Panc1 (cell line): ENCODE measurements at regions not wholly inside any gene's neighbourhood (a gene's known extent, or its start where the extent isn't known, plus 50 kb on each side); places are given as distances from the start of the nearest gene placed in this dataset.

Experiments used
- ATAC-seq: fragments of 200-7000 bp; cut with Tn5 transposase; 2 replicates; pipeline ENCODE4 v1.9.1; 2020; ENCODE audit warnings: mild to moderate bottlenecking, moderate library complexity
- BruUV-seq: library from RNA; stranded (reverse); fragments of 400-500 nt; replicated peaks from 2 replicates; lab custom pipeline; 2021; lab: Mats Ljungman, UMichigan
- CTCF ChIA-PET: fragments of 300-600 bp; sonication (Branson Sonifier 250); formaldehyde crosslinking; loops from one replicate; lab custom pipeline; 2022; ENCODE audit warnings: antibody characterized with exemption; lab: Charles Lee
- POLR2A ChIA-PET: fragments of 300-600 bp; sonication (Branson Sonifier 250); formaldehyde crosslinking; loops from one replicate; lab custom pipeline; 2022; ENCODE audit warnings: antibody characterized with exemption; lab: Charles Lee
- DNase-seq: peaks from one replicate; pipeline ENCODE4 v3.0.0-alpha.2; 2010; ENCODE audit warnings: low read depth, low spot score
- H3K27ac ChIP-seq: 2 replicates; pipeline ENCODE4 v1.5.1; 2011; ENCODE audit warnings: mild to moderate bottlenecking, low read length, inconsistent platforms
- H3K27me3 ChIP-seq: fragments of 200-500 bp; sonication (Bioruptor generic); 2 replicates; pipeline ENCODE4 v1.6.0; 2014; ENCODE audit warnings: low read length, inconsistent platforms; ENCODE audit not compliant: control insufficient read depth, insufficient read depth
- H3K36me3 ChIP-seq: fragments of 200-500 bp; sonication (Bioruptor generic); 2 replicates; pipeline ENCODE4 v1.5.1; 2014; ENCODE audit warnings: inconsistent platforms, mild to moderate bottlenecking, low read length, moderate library complexity; ENCODE audit not compliant: control insufficient read depth, insufficient read depth
- H3K4me1 ChIP-seq: 2 replicates; pipeline ENCODE4 v1.5.1; 2011; ENCODE audit warnings: inconsistent platforms, mild to moderate bottlenecking, low read length, moderate library complexity; ENCODE audit not compliant: control insufficient read depth, insufficient read depth
- H3K4me3 ChIP-seq, 2 experiments: 2 replicates each; pipeline ENCODE4 v1.5.1; 2011 to 2012; ENCODE audit warnings: low read depth in 2 of 2, low read length in 2 of 2, mild to moderate bottlenecking in 2 of 2, inconsistent platforms in 1 of 2, moderate library complexity in 1 of 2
- H3K9me3 ChIP-seq: fragments of 200-500 bp; sonication (Bioruptor generic); 2 replicates; pipeline ENCODE4 v1.5.1; 2014; ENCODE audit warnings: low read depth, mild to moderate bottlenecking, inconsistent platforms, low read length, moderate library complexity; ENCODE audit not compliant: control insufficient read depth, insufficient read depth
- POLR2AphosphoS5 ChIP-seq: IDR thresholded peaks from 2 replicates; pipeline ENCODE4 v1.6.1; 2012; ENCODE audit warnings: mild to moderate bottlenecking, low read depth, low read length, moderate library complexity
- SIN3A ChIP-seq: IDR thresholded peaks from 2 replicates; pipeline ENCODE4 v1.6.1; 2012; ENCODE audit warnings: low read depth, mild to moderate bottlenecking, low read length, moderate library complexity, borderline replicate concordance; ENCODE audit not compliant: insufficient read depth
- TCF7L2 ChIP-seq: IDR thresholded peaks from 2 replicates; pipeline ENCODE4 v1.6.1; 2011; ENCODE audit warnings: mild to moderate bottlenecking, low read depth, low read length, inconsistent platforms
- in situ Hi-C: cut with HindIII; loops from 2 replicates; pipeline ENCODE4 v1.10.0; 2016; ENCODE audit warnings: low sequenced_read_pairs, low pct_unique_long_range_greater_than_20kb
- intact Hi-C: fragments of 100-400 bp; cut with micrococcal nuclease; formaldehyde crosslinking; loops from one replicate; pipeline ENCODE4 v1.10.0; 2022; ENCODE audit not compliant: unreplicated experiment
- TF ChIP-seq, protein P1 (sequence below): fragments of 450-650 bp; IDR thresholded peaks from 2 replicates; pipeline ENCODE4 v1.5.1; 2017; ENCODE audit warnings: mild to moderate bottlenecking
- TF ChIP-seq, protein P2 (sequence below), 2 experiments: IDR thresholded peaks; 2 replicates each; pipeline ENCODE4 v1.6.1; 2011 to 2012; ENCODE audit warnings: low read depth in 2 of 2, control low read depth in 1 of 2, low read length in 1 of 2, mild to moderate bottlenecking in 1 of 2, moderate library complexity in 1 of 2; ENCODE audit not compliant: insufficient read depth in 1 of 2

DNA sequence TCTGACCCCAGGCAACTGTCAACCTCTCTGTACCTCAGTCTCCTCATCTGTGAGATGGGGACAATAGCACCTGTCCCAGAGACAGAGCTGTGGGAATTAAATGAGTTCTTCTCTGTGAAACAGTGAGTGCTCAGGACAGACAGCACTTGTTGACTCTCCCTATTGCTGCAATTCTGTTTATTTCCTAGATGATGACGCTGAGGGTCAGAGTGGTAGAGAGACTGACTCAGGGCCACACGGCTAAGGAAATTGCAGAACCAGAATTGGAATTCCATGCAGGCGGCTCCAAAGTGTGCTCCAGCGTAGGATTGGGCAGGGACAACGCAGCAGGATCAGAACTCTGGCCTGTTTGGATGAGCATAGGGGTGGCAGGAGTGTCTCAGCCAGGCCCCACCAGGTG, 302.2 kb downstream of the C16orf95 start:
- no peak for ATAC-seq
- in situ Hi-C loops (no loop called here), intact Hi-C loops (no loop called here)
- ChIA-PET CTCF (no interaction called here), POLR2A (no interaction called here)
- H3K9me3 ChIP-seq: no peaks in the 10 kb centered on the region
- no peak for DNase-seq
- no peaks in the 10 kb centered on the region for H3K4me1 ChIP-seq
- no peak overlapping the region for H3K27ac ChIP-seq
- no peaks in the 10 kb centered on the region for H3K27me3 ChIP-seq
- no peak overlapping the region for H3K4me3 ChIP-seq
- BruUV-seq: no TSS peak
- TF ChIP-seq, protein P1, sequence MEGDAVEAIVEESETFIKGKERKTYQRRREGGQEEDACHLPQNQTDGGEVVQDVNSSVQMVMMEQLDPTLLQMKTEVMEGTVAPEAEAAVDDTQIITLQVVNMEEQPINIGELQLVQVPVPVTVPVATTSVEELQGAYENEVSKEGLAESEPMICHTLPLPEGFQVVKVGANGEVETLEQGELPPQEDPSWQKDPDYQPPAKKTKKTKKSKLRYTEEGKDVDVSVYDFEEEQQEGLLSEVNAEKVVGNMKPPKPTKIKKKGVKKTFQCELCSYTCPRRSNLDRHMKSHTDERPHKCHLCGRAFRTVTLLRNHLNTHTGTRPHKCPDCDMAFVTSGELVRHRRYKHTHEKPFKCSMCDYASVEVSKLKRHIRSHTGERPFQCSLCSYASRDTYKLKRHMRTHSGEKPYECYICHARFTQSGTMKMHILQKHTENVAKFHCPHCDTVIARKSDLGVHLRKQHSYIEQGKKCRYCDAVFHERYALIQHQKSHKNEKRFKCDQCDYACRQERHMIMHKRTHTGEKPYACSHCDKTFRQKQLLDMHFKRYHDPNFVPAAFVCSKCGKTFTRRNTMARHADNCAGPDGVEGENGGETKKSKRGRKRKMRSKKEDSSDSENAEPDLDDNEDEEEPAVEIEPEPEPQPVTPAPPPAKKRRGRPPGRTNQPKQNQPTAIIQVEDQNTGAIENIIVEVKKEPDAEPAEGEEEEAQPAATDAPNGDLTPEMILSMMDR: no peak
- TF ChIP-seq SIN3A (no peak), TCF7L2 (no peak), POLR2AphosphoS5 (no peak)
- TF ChIP-seq, protein P2, sequence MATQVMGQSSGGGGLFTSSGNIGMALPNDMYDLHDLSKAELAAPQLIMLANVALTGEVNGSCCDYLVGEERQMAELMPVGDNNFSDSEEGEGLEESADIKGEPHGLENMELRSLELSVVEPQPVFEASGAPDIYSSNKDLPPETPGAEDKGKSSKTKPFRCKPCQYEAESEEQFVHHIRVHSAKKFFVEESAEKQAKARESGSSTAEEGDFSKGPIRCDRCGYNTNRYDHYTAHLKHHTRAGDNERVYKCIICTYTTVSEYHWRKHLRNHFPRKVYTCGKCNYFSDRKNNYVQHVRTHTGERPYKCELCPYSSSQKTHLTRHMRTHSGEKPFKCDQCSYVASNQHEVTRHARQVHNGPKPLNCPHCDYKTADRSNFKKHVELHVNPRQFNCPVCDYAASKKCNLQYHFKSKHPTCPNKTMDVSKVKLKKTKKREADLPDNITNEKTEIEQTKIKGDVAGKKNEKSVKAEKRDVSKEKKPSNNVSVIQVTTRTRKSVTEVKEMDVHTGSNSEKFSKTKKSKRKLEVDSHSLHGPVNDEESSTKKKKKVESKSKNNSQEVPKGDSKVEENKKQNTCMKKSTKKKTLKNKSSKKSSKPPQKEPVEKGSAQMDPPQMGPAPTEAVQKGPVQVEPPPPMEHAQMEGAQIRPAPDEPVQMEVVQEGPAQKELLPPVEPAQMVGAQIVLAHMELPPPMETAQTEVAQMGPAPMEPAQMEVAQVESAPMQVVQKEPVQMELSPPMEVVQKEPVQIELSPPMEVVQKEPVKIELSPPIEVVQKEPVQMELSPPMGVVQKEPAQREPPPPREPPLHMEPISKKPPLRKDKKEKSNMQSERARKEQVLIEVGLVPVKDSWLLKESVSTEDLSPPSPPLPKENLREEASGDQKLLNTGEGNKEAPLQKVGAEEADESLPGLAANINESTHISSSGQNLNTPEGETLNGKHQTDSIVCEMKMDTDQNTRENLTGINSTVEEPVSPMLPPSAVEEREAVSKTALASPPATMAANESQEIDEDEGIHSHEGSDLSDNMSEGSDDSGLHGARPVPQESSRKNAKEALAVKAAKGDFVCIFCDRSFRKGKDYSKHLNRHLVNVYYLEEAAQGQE (IDR thresholded peaks at IDR 0.05; ENCODE audit: insufficient read depth in 1 of 2, low read depth in 2 of 2, low read length in 1 of 2): no peak
- H3K36me3 ChIP-seq: no peaks in the 10 kb centered on the region

GRCh38 chr16:87016046-87017035, 300.9 kb downstream of the C16orf95 start:
- intact Hi-C loops: no loop called here
- TF ChIP-seq SIN3A (no peak), POLR2AphosphoS5 (no peak)
- TF ChIP-seq, protein P1: no peak
- no peak for DNase-seq
- POLR2A ChIA-PET: no interaction called here
- no peak overlapping the region for H3K27ac ChIP-seq
- H3K4me1 ChIP-seq: no peaks in the 10 kb centered on the region
- H3K4me3 ChIP-seq: no peak overlapping the region
- CTCF ChIA-PET: interaction anchor here (0.6 kb wide), 1 partner anchor 452 kb away, joined by 3 read pairs; no protein-coding TSS in a partner anchor
- no peaks in the 10 kb centered on the region for H3K27me3 ChIP-seq
- no peak for ATAC-seq
- in situ Hi-C loops: no loop called here
- no TSS peak for BruUV-seq
- no peaks in the 10 kb centered on the region for H3K9me3 ChIP-seq
- no peaks in the 10 kb centered on the region for H3K36me3 ChIP-seq
